Stimulated activated naive CD8-positive, alpha-beta T cell treated with anti-CD3 and anti-CD28 coated beads, Interleukin-15, Interleukin-2, amounts not matched to agents 100 ng/mL and 50 ng/mL, for 24 hours (primary cell): ENCODE measurements at regions not wholly inside any gene's neighbourhood (a gene's known extent, or its start where the extent isn't known, plus 50 kb on each side); places are given as distances from the start of the nearest gene placed in this dataset.
"Not testable (repeated sequence)": the region's sequence is repeated elsewhere in the genome, so short reads cannot be mapped to it uniquely, and the experiment has no call there.

Experiments
- H3K27ac Mint-ChIP-seq: one replicate; pipeline ENCODE4 v1.8.0; 2021; ENCODE audit warnings: mild to moderate bottlenecking, mixed read lengths
- H3K27me3 Mint-ChIP-seq: one replicate; pipeline ENCODE4 v1.8.0; 2021; ENCODE audit warnings: mixed read lengths
- H3K36me3 Mint-ChIP-seq: one replicate; pipeline ENCODE4 v1.8.0; 2021; ENCODE audit warnings: low read depth, mixed read lengths
- H3K4me1 Mint-ChIP-seq: one replicate; pipeline ENCODE4 v1.8.0; 2021; ENCODE audit warnings: low read depth, mixed read lengths
- H3K4me3 Mint-ChIP-seq: one replicate; pipeline ENCODE4 v1.8.0; 2021; ENCODE audit warnings: mild to moderate bottlenecking, mixed read lengths
- H3K9me3 Mint-ChIP-seq: one replicate; pipeline ENCODE4 v1.8.0; 2021; ENCODE audit warnings: mixed read lengths

DNA sequence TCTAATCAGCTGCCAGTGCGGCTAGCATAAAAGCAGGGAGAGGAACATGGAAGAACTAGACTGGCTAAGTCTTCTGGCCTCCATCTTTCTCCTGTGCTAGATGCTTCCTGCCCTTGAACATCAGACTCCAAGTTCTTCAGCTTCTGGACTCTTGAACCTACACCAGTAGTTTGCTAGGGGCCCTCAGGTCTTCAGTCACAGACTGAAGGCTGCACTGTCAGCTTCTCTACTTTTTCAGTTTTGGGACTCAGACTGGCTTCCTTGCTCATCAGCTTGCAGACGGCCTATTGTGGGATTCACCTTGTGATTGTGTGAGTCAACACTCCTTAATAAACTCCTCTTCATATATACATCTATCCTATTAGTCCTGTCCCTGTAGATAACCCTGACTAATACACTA, 162.2 kb downstream of the MRPS30 start:
- not testable (repeated sequence) for H3K27me3 Mint-ChIP-seq, H3K36me3 Mint-ChIP-seq, H3K4me3 Mint-ChIP-seq, H3K4me1 Mint-ChIP-seq, H3K27ac Mint-ChIP-seq
- peaks cover 17% of the 10 kb centered on the region for H3K9me3 Mint-ChIP-seq

DNA sequence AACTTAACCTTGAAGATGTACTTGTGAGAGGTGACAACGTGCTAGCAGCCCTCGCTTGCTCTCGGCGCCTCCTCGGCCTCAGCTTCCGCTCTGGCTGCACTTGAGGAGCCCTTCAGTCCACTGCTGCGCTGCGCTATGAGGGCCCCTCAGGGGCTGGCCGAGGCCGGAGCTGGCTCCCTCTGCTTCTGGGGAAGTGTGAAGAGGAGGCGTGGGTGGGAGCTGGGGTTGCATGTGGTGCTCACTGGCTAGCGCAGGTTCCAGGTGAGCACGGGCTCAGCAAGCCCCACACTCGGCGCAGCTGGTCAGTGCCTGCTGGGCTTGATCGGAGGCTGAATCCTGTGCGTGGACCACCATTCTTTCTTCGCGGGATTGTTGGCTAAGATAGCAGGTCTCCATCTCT, 166.1 kb downstream of the MRPS30 start:
- Mint-ChIP-seq H3K27me3 (no peaks in the 10 kb centered on the region), H3K4me3 (no peak overlapping the region), H3K27ac (no peak overlapping the region), H3K36me3 (no peaks in the 10 kb centered on the region), H3K9me3 (peaks cover 12% of the 10 kb centered on the region), H3K4me1 (no peaks in the 10 kb centered on the region)

DNA sequence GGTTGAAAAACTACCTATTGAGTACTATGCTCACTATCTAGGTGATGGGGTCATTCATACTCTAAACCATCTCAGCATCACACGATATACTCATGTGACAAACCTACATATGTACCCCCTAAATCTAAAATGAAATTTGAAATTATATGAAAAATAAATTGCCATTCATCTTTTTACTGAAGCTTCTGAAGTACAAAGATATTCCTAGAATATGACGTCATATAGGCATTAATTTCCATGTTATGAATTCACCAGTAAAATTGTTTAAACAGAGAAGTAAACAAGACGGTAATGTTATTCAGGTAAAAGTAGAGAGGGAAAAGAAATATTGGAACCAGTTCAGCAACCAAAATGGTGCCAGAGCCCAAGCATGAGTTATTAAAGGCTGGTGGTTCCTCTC, 173.0 kb downstream of the MRPS30 start:
- Mint-ChIP-seq H3K27me3 (no peaks in the 10 kb centered on the region), H3K9me3 (peaks cover 33% of the 10 kb centered on the region), H3K36me3 (no peaks in the 10 kb centered on the region), H3K4me1 (no peaks in the 10 kb centered on the region), H3K4me3 (no peak overlapping the region), H3K27ac (no peak overlapping the region)

DNA sequence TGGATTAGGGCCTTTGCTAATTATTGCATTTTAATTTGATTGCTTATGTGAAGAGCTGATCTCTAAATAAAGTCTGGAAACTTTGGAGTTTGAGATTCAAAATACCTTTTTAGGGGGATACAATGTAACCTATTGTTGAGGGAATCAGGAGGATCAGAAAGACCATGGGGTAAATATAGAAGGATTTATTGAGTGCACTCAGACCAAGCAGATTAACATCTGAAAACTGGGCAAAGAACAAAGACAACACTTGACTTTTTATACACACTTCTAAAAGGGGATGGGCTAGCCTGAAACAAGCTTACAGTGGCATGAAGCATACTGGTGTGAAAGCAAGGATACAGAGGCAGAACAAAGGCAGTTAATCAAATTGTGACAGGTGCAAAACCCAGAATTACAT, 174.3 kb downstream of the MRPS30 start:
- no peaks in the 10 kb centered on the region for H3K4me1 Mint-ChIP-seq
- no peak overlapping the region for H3K4me3 Mint-ChIP-seq
- H3K27me3 Mint-ChIP-seq = no peaks in the 10 kb centered on the region
- no peaks in the 10 kb centered on the region for H3K36me3 Mint-ChIP-seq
- peaks cover 32% of the 10 kb centered on the region for H3K9me3 Mint-ChIP-seq
- H3K27ac Mint-ChIP-seq = no peak overlapping the region

DNA sequence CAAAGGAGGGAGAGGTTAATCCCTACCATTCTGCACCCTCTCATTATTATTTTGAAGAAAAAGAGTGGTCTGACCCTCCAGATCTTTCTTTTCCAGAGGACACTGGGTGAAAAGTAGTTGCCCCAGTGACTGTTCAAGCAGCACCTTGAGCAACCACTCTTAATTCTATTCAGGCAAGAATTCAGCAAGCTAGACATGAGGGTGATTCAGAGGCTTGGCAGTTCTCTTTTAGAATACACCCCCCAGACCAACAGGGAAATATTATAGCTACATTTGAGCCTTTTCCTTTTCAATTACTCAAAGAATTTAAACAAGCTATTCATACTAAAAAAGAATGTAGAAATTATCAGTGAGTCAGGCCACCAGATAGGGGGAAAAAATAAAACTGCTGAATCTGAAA, 178.3 kb downstream of the MRPS30 start:
- no peak overlapping the region for H3K27ac Mint-ChIP-seq
- no peaks in the 10 kb centered on the region for H3K27me3 Mint-ChIP-seq
- H3K9me3 Mint-ChIP-seq = peaks cover 37% of the 10 kb centered on the region
- H3K4me1 Mint-ChIP-seq = no peaks in the 10 kb centered on the region
- H3K4me3 Mint-ChIP-seq = no peak overlapping the region
- no peaks in the 10 kb centered on the region for H3K36me3 Mint-ChIP-seq

DNA sequence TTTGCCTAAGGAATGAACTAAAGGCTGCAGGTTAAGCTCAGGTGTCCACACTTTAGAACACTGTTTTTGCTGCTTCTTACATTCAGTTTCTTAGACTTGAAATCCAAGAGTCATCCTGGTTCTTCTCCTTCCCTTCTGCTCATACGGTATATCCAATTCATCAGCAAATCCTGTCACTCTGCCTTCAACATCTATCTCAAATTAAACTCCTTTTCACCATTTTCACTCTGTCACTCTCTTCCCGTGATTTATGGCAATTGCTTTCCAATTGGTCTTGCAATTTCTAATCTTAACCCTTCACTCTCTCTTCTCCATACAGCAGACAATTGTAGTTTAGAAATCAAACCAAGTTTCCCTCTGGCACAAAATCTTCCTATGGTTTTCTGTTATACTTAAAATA, 182.9 kb downstream of the MRPS30 start:
- H3K4me1 Mint-ChIP-seq = no peaks in the 10 kb centered on the region
- peaks cover 24% of the 10 kb centered on the region for H3K9me3 Mint-ChIP-seq
- no peaks in the 10 kb centered on the region for H3K27me3 Mint-ChIP-seq
- no peak overlapping the region for H3K27ac Mint-ChIP-seq
- H3K36me3 Mint-ChIP-seq = no peaks in the 10 kb centered on the region
- no peak overlapping the region for H3K4me3 Mint-ChIP-seq

DNA sequence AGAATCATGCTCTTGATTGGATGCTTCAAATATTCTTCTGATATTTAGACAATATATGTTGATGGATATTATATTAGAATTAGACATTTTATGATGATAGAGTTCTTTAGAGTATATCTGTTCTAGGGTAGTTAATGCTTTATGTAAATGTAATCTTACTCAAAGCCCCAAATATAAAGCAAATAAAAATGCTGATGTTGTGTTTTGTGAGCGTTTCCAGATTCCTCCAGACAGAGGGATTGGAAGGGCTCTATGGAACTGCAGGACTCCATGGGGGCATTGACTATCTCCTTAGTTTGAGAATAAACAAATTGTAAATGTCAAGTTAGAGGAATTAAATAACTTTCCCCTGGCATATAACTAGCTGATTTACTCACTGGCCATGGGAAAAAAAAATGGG, 184.5 kb downstream of the MRPS30 start:
- H3K27me3 Mint-ChIP-seq = no peaks in the 10 kb centered on the region
- no peak overlapping the region for H3K4me3 Mint-ChIP-seq
- H3K27ac Mint-ChIP-seq = no peak overlapping the region
- H3K36me3 Mint-ChIP-seq = no peaks in the 10 kb centered on the region
- peaks cover 19% of the 10 kb centered on the region for H3K9me3 Mint-ChIP-seq
- H3K4me1 Mint-ChIP-seq = no peaks in the 10 kb centered on the region

DNA sequence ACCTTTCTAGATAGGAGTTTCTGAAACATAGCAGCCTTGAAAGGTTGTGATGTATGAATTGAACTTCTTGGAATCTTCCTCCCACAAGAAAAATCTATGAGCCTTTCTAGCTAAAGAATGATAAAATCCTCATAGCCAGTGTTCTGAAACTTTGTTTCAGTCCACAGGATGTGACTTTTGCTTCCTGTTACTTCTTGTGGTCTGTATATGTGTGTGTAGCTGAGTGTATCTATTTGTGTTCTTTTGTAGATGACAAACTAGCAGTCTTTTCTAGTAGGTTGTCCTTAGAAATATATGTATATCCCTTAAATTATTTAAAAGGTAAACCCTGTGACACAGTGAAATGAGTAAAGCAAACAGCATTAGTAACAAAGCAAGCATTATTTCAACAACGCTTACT, 188.8 kb downstream of the MRPS30 start:
- Mint-ChIP-seq H3K27ac (no peak overlapping the region), H3K36me3 (no peaks in the 10 kb centered on the region), H3K27me3 (no peaks in the 10 kb centered on the region), H3K9me3 (peaks cover 4% of the 10 kb centered on the region), H3K4me3 (no peak overlapping the region), H3K4me1 (no peaks in the 10 kb centered on the region)

DNA sequence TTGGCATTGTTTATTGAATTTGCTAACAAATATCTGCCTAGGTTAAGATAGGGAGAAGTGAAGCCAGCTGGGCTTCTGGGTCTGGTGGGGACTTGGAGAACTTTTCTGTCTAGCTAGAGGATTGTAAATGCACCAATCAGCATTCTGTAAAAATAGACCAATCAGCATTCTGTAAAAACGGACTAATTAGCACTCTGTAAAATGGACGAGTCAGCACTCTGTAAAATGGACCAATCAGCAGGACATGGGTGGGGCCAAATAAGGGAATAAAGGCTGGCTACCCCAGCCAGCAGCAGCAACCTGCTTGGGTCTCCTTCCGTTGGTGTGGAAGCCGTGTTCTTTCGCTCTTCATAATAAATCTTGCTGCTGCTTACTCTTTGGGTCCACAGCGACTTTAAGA, 198.4 kb downstream of the MRPS30 start:
- not testable (repeated sequence) for H3K27me3 Mint-ChIP-seq, H3K4me1 Mint-ChIP-seq, H3K36me3 Mint-ChIP-seq, H3K9me3 Mint-ChIP-seq, H3K4me3 Mint-ChIP-seq, H3K27ac Mint-ChIP-seq

DNA sequence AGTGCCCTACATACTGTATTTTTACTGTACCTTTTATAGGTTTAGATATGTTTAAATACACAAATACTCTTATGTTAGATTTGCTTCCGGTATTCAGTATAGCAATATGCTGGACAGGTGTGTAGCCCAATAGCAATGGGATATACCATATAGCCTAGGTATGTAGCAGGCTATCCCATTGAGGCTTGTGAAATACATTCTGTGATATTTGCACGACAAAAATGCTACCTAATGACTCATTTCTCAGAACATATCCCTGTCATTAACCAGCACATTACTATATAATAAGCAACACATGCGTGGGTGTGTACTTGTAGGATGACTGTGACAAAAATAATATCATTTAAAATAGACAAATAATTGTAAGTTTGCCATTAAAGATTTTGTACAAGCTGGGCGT, 208.8 kb downstream of the MRPS30 start:
- Mint-ChIP-seq H3K4me3 (no peak overlapping the region), H3K9me3 (peaks cover 7% of the 10 kb centered on the region), H3K27me3 (no peaks in the 10 kb centered on the region), H3K27ac (no peak overlapping the region), H3K4me1 (no peaks in the 10 kb centered on the region), H3K36me3 (no peaks in the 10 kb centered on the region)

DNA sequence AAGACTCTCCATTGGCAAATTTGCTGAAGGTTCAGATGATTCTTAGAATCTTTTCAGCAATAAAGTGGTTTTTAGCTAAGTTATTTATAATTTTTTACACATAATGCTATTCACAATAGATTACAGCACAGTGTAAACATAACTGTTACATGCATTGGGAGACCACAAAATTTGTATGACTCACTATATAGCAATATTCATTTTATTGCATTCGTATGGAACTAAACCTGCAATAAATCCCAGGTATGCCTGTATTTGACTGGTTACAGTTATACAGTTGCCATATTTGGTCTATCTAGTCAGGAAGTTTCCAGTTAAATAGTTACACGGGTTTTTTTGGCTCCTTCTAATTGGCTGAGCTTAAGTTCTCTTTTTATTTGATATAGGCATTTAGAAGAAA, 220.8 kb downstream of the MRPS30 start:
- no peak overlapping the region for H3K4me3 Mint-ChIP-seq
- no peaks in the 10 kb centered on the region for H3K9me3 Mint-ChIP-seq
- H3K36me3 Mint-ChIP-seq = no peaks in the 10 kb centered on the region
- no peaks in the 10 kb centered on the region for H3K27me3 Mint-ChIP-seq
- H3K4me1 Mint-ChIP-seq = no peaks in the 10 kb centered on the region
- no peak overlapping the region for H3K27ac Mint-ChIP-seq

DNA sequence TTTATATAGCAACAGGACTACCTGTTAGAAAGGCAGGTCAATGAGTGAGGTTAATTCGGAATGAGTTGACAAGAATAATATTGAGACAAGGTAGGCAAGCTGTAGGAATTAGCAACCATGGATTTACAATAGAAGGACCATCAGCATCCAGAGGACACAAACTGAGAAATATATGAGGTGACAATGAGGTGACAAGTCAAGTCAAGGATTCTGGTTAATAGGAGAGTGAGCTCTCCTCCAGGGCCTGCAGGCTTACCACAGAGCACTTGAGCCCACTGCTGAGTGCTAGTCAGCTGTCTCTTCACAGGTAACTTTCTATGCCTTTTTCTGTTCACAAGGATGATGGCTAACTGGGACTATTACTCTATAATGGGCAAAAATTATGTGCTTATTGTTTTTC, 227.2 kb downstream of the MRPS30 start:
- no peaks in the 10 kb centered on the region for H3K36me3 Mint-ChIP-seq
- no peak overlapping the region for H3K4me3 Mint-ChIP-seq
- H3K27ac Mint-ChIP-seq = no peak overlapping the region
- H3K4me1 Mint-ChIP-seq = no peaks in the 10 kb centered on the region
- H3K9me3 Mint-ChIP-seq = no peaks in the 10 kb centered on the region
- H3K27me3 Mint-ChIP-seq = no peaks in the 10 kb centered on the region

DNA sequence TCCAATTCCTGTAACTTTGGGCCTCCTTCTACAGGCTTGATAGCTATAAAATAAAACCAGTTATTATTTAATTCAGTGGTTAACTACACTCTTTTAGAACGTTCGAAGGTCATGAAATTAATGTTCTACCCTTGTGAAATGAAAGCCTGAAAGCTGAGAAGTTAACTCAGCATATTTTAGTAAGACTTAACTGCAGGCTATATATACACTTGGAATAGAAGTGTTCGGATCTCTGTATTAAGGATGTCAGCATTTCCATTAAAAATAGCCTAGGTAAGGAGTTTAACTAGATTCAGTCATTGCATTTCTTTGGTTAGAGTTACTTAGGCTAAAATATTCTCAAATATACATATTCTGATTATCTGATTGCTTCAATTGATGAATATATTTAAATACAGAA, 229.2 kb downstream of the MRPS30 start:
- Mint-ChIP-seq H3K36me3 (no peaks in the 10 kb centered on the region), H3K27me3 (no peaks in the 10 kb centered on the region), H3K27ac (no peak overlapping the region), H3K9me3 (no peaks in the 10 kb centered on the region), H3K4me1 (no peaks in the 10 kb centered on the region), H3K4me3 (no peak overlapping the region)

DNA sequence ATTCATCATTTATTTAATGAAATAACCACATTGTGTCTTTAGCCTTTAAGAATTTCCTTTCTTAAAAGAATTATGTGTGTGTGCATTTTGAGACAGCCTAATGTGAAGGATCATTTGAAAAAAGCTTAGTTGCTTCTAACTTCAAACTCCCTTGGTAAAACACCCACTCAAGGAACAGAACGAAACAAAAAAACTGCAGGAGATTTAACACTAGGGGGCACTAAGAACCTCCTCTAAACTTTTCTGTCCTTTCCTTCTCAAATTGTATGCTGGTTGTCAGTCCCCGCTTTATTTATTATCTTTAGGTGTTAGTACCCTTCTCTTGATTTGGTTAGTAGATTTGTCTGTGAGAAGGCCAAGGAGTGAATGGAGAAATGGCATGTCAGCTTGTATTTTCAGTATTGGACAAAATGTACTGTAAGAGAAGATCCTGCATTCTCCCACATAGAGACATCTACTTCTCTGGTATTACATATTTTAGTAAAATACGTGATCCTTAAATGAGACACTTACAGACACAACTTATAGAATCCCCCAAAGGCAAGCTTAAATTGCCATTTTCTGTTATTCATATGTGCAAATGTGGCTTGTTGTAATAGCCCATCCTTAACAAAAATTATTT, 229.7 kb downstream of the MRPS30 start:
- no peaks in the 10 kb centered on the region for H3K36me3 Mint-ChIP-seq
- H3K4me3 Mint-ChIP-seq = no peak overlapping the region
- no peaks in the 10 kb centered on the region for H3K9me3 Mint-ChIP-seq
- H3K27ac Mint-ChIP-seq = no peak overlapping the region
- H3K4me1 Mint-ChIP-seq = no peaks in the 10 kb centered on the region
- H3K27me3 Mint-ChIP-seq = no peaks in the 10 kb centered on the region

DNA sequence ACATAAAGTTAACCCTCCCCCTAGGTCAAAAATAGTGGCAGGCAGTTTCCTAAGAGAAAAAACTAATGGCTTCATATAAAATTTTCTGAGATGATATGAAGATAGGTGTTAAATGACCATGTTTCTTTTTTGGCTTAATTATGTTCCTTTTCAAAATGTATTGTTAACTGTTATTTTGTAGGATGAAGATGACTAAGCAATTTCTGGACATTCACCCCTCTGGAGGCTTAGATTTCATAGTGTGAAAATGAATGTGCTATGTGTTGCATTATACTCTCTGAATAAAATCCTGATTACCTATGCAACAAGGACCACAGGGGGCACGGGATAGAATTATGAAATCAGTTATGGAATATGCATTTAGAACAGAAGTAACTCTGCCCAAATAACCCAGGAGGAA, 233.5 kb downstream of the MRPS30 start:
- Mint-ChIP-seq H3K36me3 (no peaks in the 10 kb centered on the region), H3K27ac (no peak overlapping the region), H3K27me3 (no peaks in the 10 kb centered on the region), H3K4me3 (no peak overlapping the region), H3K4me1 (no peaks in the 10 kb centered on the region), H3K9me3 (no peaks in the 10 kb centered on the region)

DNA sequence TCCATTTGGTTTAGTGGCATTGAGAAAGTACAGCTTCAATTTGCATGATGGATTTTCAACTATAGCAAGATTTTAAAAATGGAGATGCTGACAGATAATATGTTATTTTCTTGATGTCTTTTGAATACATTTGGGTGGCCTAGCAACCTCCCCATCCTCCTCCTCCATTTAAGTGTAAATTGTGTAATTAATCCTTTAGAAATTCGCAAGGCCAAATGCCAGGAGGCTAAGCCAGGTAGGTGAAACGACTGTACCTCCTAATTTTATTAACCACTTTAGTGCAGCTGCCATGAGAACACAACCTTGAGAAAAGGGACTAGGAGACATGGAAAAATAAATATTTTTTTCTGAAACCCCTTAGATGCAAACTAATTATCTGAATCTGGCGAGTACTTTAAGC, 248.8 kb downstream of the MRPS30 start:
- Mint-ChIP-seq H3K4me1 (no peaks in the 10 kb centered on the region), H3K9me3 (peaks cover 5% of the 10 kb centered on the region), H3K27me3 (no peaks in the 10 kb centered on the region), H3K27ac (no peak overlapping the region), H3K36me3 (no peaks in the 10 kb centered on the region), H3K4me3 (no peak overlapping the region)
